ENCODE measurements at regions not wholly inside any gene's neighbourhood (a gene's known extent, or its start where the extent isn't known, plus 50 kb on each side); places are given as distances from the start of the nearest gene placed in this dataset.

- Histone ChIP-seq H3K4me3 (no peak overlapping the region), H3K27ac (no peak overlapping the region), H3K4me1 (no peaks in the 10 kb centered on the region), H3K27me3 (no peaks in the 10 kb centered on the region), H3K9me3 (no peaks in the 10 kb centered on the region), H3K36me3 (no peaks in the 10 kb centered on the region)
- intact Hi-C loops (cut with DNase I) = loop anchor here in 2 of 10 donors (10.0 kb wide), 2 partner anchors 206 to 1156 kb away; no protein-coding TSS in a partner anchor
- no peak for ATAC-seq
- WGBS, 4 donors = 68 to 84% (median 71%) methylated on average over 6 of the region's 6 CpGs
- TF ChIP-seq CTCF (IDR thresholded peaks at IDR 0.05) (no peak), POLR2A (IDR thresholded peaks at IDR 0.05) (no peak)
- no peak for DNase-seq
Observed at GRCh38 chr7:13538669-13539068, 450.8 kb downstream of the ETV1 start.

GRCh38 chr7:13540429-13540828 lies 449.0 kb downstream of the ETV1 start:
- intact Hi-C loops (cut with DNase I) = no loop called here
- 46 to 55% (median 53%) methylated on average over 1 of the region's 1 CpG for WGBS, 4 donors
- no peak for DNase-seq
- Histone ChIP-seq H3K27ac (no peak overlapping the region), H3K9me3 (no peaks in the 10 kb centered on the region), H3K27me3 (no peaks in the 10 kb centered on the region), H3K4me1 (no peaks in the 10 kb centered on the region), H3K4me3 (no peak overlapping the region), H3K36me3 (no peaks in the 10 kb centered on the region)
- no peak for ATAC-seq
- TF ChIP-seq POLR2A (IDR thresholded peaks at IDR 0.05) = no peak
- TF ChIP-seq CTCF (IDR thresholded peaks at IDR 0.05) = no peak

GRCh38 chr7:13541326-13541725 lies 448.1 kb downstream of the ETV1 start:
- Histone ChIP-seq H3K27ac (no peak overlapping the region), H3K36me3 (no peaks in the 10 kb centered on the region), H3K9me3 (no peaks in the 10 kb centered on the region), H3K27me3 (no peaks in the 10 kb centered on the region), H3K4me3 (no peak overlapping the region), H3K4me1 (no peaks in the 10 kb centered on the region)
- no peak for ATAC-seq
- no peak for TF ChIP-seq CTCF (IDR thresholded peaks at IDR 0.05)
- intact Hi-C loops (cut with DNase I) = no loop called here
- DNase-seq = no peak

DNA sequence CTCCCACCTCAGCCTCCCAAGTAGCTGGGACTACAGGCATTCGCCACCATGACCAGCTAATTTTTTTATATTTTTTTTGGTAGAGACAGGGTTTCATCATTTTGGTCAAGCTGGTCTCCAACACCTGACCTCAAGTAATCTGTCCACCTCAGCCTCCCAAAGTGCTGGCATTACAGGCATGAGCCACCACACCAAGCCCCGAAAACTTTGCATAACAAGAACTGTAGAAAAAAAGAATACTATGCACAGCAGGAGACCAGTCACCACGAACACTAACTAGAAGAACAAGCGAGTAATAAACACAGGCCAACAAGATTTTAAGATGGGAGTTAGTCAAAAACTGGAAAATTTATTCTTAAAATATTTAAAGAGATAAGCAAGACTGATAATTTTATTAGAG lies 447.0 kb downstream of the ETV1 start:
- Histone ChIP-seq H3K9me3 (no peaks in the 10 kb centered on the region), H3K4me1 (no peaks in the 10 kb centered on the region), H3K27ac (no peak overlapping the region), H3K36me3 (no peaks in the 10 kb centered on the region), H3K4me3 (no peak overlapping the region), H3K27me3 (no peaks in the 10 kb centered on the region)
- DNase-seq = no peak
- 84 to 93% (median 87%) methylated on average over 4 of the region's 4 CpGs for WGBS, 4 donors
- no peak for TF ChIP-seq CTCF (IDR thresholded peaks at IDR 0.05)
- TF ChIP-seq POLR2A (IDR thresholded peaks at IDR 0.05) = no peak
- no peak for ATAC-seq
- intact Hi-C loops (cut with DNase I) = no loop called here

All from heart left ventricle (tissue), 16 donors.